ENCODE measurements at regions not wholly inside any gene's neighbourhood (a gene's known extent, or its start where the extent isn't known, plus 50 kb on each side); places are given as distances from the start of the nearest gene placed in this dataset.

GRCh38 chr19:29292562-29292961, 79.6 kb upstream of the UQCRFS1 start:
- ATAC-seq (no peak), DNase-seq (ENCODE audit: low read depth, low spot score) (no peak)
- ChIA-PET CTCF (no interaction called here), POLR2A (no interaction called here)
- H3K4me3 ChIP-seq (ENCODE audit: low read depth in 2 of 2, low read length in 2 of 2): no peak overlapping the region
- TF ChIP-seq, protein P1, sequence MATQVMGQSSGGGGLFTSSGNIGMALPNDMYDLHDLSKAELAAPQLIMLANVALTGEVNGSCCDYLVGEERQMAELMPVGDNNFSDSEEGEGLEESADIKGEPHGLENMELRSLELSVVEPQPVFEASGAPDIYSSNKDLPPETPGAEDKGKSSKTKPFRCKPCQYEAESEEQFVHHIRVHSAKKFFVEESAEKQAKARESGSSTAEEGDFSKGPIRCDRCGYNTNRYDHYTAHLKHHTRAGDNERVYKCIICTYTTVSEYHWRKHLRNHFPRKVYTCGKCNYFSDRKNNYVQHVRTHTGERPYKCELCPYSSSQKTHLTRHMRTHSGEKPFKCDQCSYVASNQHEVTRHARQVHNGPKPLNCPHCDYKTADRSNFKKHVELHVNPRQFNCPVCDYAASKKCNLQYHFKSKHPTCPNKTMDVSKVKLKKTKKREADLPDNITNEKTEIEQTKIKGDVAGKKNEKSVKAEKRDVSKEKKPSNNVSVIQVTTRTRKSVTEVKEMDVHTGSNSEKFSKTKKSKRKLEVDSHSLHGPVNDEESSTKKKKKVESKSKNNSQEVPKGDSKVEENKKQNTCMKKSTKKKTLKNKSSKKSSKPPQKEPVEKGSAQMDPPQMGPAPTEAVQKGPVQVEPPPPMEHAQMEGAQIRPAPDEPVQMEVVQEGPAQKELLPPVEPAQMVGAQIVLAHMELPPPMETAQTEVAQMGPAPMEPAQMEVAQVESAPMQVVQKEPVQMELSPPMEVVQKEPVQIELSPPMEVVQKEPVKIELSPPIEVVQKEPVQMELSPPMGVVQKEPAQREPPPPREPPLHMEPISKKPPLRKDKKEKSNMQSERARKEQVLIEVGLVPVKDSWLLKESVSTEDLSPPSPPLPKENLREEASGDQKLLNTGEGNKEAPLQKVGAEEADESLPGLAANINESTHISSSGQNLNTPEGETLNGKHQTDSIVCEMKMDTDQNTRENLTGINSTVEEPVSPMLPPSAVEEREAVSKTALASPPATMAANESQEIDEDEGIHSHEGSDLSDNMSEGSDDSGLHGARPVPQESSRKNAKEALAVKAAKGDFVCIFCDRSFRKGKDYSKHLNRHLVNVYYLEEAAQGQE (IDR thresholded peaks at IDR 0.05; ENCODE audit: insufficient read depth in 1 of 2, low read depth in 2 of 2, low read length in 1 of 2): no peak
- TF ChIP-seq CTCF (IDR thresholded peaks at IDR 0.05): no peak
- no peak for TF ChIP-seq TCF7L2 (IDR thresholded peaks at IDR 0.05; ENCODE audit: low read depth, low read length)
- no peak for TF ChIP-seq POLR2AphosphoS5 (IDR thresholded peaks at IDR 0.05; ENCODE audit: low read depth, low read length)
- TF ChIP-seq SIN3A (IDR thresholded peaks at IDR 0.05; ENCODE audit: borderline replicate concordance, insufficient read depth, low read depth, low read length): no peak
- H3K27me3 ChIP-seq (ENCODE audit: control insufficient read depth, insufficient read depth, low read length): peaks cover 2% of the 10 kb centered on the region; the same call in 1 of the 2 replicates
- no TSS peak for BruUV-seq (replicated peaks)
- intact Hi-C loops (cut with micrococcal nuclease; ENCODE audit: unreplicated experiment) (no loop called here), in situ Hi-C loops (cut with HindIII; ENCODE audit: low pct_unique_long_range_greater_than_20kb, low sequenced_read_pairs) (no loop called here)
- H3K4me1 ChIP-seq (ENCODE audit: control insufficient read depth, insufficient read depth, low read length): no peaks in the 10 kb centered on the region
- no peaks in the 10 kb centered on the region for H3K9me3 ChIP-seq (ENCODE audit: control insufficient read depth, insufficient read depth, low read depth, low read length)
- no peak overlapping the region for H3K27ac ChIP-seq (ENCODE audit: low read length)
- H3K36me3 ChIP-seq (ENCODE audit: control insufficient read depth, insufficient read depth, low read length): no peaks in the 10 kb centered on the region

DNA sequence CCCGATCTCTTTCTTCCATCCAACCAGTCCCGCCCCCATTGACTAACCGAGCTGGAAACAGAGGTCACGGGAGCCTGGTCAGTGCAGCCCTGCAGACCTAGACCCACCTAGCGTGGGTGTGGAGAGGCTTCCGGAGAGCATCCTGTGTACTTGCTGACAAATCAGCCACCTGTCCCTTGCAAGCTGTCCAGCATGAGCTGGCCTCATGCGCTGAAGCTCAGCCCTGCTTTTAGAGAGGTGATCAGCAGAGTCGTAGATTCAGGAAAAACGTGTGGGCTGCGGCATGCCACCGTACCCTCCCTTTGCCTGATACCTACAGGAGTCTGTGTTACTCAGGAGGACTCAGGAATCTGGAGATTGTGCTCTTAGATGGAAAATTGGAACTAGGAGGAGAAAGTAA, 80.3 kb upstream of the UQCRFS1 start:
- Histone ChIP-seq H3K9me3 (ENCODE audit: control insufficient read depth, insufficient read depth, low read depth, low read length) (no peaks in the 10 kb centered on the region), H3K4me3 (ENCODE audit: low read depth in 2 of 2, low read length in 2 of 2) (no peak overlapping the region), H3K27me3 (ENCODE audit: control insufficient read depth, insufficient read depth, low read length) (no peaks in the 10 kb centered on the region), H3K4me1 (ENCODE audit: control insufficient read depth, insufficient read depth, low read length) (no peaks in the 10 kb centered on the region), H3K36me3 (ENCODE audit: control insufficient read depth, insufficient read depth, low read length) (no peaks in the 10 kb centered on the region), H3K27ac (ENCODE audit: low read length) (no peak overlapping the region)
- POLR2A ChIA-PET: no interaction called here
- no peak for DNase-seq (ENCODE audit: low read depth, low spot score)
- in situ Hi-C loops (cut with HindIII; ENCODE audit: low pct_unique_long_range_greater_than_20kb, low sequenced_read_pairs) (no loop called here), intact Hi-C loops (cut with micrococcal nuclease; ENCODE audit: unreplicated experiment) (no loop called here)
- CTCF ChIA-PET: interaction anchor here (0.6 kb wide), 1 partner anchor 24 kb away, joined by 12 read pairs; no protein-coding TSS in a partner anchor
- TF ChIP-seq POLR2AphosphoS5 (IDR thresholded peaks at IDR 0.05; ENCODE audit: low read depth, low read length): no peak
- TF ChIP-seq, protein P1 (IDR thresholded peaks at IDR 0.05; ENCODE audit: insufficient read depth in 1 of 2, low read depth in 2 of 2, low read length in 1 of 2): no peak
- no peak for TF ChIP-seq SIN3A (IDR thresholded peaks at IDR 0.05; ENCODE audit: borderline replicate concordance, insufficient read depth, low read depth, low read length)
- no peak for TF ChIP-seq CTCF (IDR thresholded peaks at IDR 0.05)
- no peak for ATAC-seq
- BruUV-seq (replicated peaks): no TSS peak
